Transverse colon (tissue), 4 donors: ENCODE measurements at regions not wholly inside any gene's neighbourhood (a gene's known extent, or its start where the extent isn't known, plus 50 kb on each side); places are given as distances from the start of the nearest gene placed in this dataset.

ENCODE experiments used
- POLR2A ChIP-seq: fragments of 450-650 bp; IDR thresholded peaks from one replicate; pipeline ENCODE4 v1.6.1; 2016; ENCODE audit warnings: antibody characterized with exemption, mild to moderate bottlenecking, moderate library complexity
- POLR2AphosphoS5 ChIP-seq, 3 donors: sonication (generic); formaldehyde crosslinking; IDR thresholded peaks; one replicate each; pipeline ENCODE4 v1.6.1; 2016; ENCODE audit warnings: antibody characterized with exemption in 3 of 3
- TF ChIP-seq, protein P1 (sequence below), 5 experiments: fragments of 200-600 bp in 3 of 5; fragments of 450-650 bp in 2 of 5; sonication (generic) in 3 of 5; IDR thresholded peaks; 1 replicate in 2 of 5; 2 replicates in 3 of 5; pipeline ENCODE4 v1.5.1; 2016 to 2017; ENCODE audit warnings: antibody characterized with exemption in 5 of 5, inconsistent platforms in 3 of 5, mild to moderate bottlenecking in 2 of 5, moderate library complexity in 1 of 5

DNA sequence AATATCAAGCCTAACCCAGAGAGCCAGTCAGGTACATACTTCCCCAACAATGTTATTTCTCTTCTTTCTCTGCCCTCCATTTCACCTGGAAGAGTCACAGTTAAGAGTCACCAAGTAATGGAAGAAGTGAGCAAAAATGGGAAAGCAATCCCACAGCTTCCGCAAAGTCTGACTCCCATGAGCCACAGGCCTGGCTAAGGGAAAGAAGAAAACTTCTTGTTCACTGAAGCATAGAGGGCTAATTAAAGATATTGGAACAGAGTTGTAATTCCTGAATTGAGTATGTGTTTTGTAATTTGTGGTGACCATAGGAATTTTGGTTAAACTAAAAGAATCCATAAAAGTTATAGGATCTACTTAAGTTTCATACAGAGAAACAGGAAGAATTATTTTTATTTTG lies 830.9 kb upstream of the PCDH20 start:
- no peak for TF ChIP-seq POLR2A
- TF ChIP-seq, protein P1, sequence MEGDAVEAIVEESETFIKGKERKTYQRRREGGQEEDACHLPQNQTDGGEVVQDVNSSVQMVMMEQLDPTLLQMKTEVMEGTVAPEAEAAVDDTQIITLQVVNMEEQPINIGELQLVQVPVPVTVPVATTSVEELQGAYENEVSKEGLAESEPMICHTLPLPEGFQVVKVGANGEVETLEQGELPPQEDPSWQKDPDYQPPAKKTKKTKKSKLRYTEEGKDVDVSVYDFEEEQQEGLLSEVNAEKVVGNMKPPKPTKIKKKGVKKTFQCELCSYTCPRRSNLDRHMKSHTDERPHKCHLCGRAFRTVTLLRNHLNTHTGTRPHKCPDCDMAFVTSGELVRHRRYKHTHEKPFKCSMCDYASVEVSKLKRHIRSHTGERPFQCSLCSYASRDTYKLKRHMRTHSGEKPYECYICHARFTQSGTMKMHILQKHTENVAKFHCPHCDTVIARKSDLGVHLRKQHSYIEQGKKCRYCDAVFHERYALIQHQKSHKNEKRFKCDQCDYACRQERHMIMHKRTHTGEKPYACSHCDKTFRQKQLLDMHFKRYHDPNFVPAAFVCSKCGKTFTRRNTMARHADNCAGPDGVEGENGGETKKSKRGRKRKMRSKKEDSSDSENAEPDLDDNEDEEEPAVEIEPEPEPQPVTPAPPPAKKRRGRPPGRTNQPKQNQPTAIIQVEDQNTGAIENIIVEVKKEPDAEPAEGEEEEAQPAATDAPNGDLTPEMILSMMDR (IDR thresholded peaks at IDR 0.05) = no peak
- TF ChIP-seq POLR2AphosphoS5 (IDR thresholded peaks at IDR 0.05) = no peak
